ENCODE measurements at regions not wholly inside any gene's neighbourhood (a gene's known extent, or its start where the extent isn't known, plus 50 kb on each side); places are given as distances from the start of the nearest gene placed in this dataset.
"Not testable (repeated sequence)": the region's sequence is repeated elsewhere in the genome, so short reads cannot be mapped to it uniquely, and the experiment has no call there.

DNA sequence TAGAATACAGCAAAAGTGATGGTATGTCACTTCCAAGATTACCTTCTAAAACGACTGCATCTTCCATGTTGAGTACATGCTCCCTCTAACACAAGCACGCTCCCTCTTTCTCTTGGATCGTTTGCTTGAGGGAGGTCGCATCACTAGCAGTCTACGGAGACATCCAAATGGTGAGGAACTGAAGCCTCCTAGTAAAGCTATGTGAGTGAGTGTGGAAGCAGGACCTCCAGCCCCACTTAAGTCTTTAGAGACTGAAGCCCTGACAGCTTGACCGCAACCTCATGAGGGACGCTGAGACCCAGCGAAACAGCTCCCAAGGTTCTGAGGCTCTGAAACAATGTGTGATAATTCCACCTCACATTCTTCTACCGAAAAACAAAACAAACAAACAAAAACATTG, 486.7 kb upstream of the GCFC2 start:
- Histone ChIP-seq H3K36me3 (no peaks in the 10 kb centered on the region), H3K9me3 (replicated peaks in 1 of 11) (no peaks in the 10 kb centered on the region)

DNA sequence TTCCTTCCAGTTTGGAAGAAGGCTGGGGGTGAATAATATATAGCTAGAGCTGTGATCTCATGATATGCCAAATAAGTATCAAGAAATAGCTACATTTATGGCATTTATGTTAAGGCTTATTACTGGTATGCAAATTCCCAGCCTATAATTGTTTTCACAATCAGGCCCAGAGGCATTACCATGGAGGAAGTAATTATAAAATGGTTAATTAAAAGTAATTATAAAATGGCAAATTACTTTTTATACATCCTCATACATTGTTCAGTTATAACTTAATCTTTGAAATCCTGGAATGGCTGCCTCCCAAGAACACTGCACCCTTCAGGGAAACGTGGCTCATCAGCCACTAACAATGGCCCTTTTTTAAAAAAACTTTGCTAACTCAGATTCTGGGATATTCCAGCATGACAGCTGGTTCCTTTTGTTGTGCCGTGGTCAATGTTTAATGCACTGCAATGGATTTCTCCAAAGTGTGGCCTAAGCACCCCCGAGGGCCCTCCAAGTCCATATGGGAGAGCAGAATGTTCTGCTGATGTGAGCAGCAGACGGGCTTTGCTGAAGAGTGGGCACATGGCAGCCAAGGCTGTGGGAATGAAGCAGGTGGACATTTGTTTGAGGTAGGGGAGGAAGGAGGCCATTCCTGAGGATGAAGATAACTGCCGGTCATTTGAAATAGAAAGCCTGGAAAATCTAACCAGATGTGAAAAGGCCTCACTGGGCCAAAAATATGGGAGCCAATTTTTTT, 483.5 kb upstream of the GCFC2 start:
- no peaks in the 10 kb centered on the region for H3K9me3 ChIP-seq (replicated peaks in 1 of 11)
- TF ChIP-seq Cebpa-rat (IDR thresholded peaks at IDR 0.05), result no peak
- no peaks in the 10 kb centered on the region; a peak in 1 of 20 replicates for H3K4me1 ChIP-seq
- no peak overlapping the region for H3K4me3 ChIP-seq
- H3K27me3 ChIP-seq, result no peaks in the 10 kb centered on the region
- H3K36me3 ChIP-seq, result no peaks in the 10 kb centered on the region
- no peaks in the 10 kb centered on the region for H4K20me1 ChIP-seq
- H3K4me2 ChIP-seq, result no peak overlapping the region
- H3K27ac ChIP-seq, result no peak overlapping the region
- no peak overlapping the region for H3K9ac ChIP-seq

More for the DNA sequence above, 486.7 kb upstream of the GCFC2 start:
- no peak overlapping the region for H3K4me3 ChIP-seq
- H3K4me1 ChIP-seq, result no peaks in the 10 kb centered on the region; a peak in 1 of 20 replicates
- no peak for TF ChIP-seq Cebpa-rat (IDR thresholded peaks at IDR 0.05)
- no peaks in the 10 kb centered on the region for H3K27me3 ChIP-seq
- no peaks in the 10 kb centered on the region for H4K20me1 ChIP-seq
- H3K9ac ChIP-seq, result no peak overlapping the region
- no peak overlapping the region for H3K4me2 ChIP-seq
- H3K27ac ChIP-seq, result no peak overlapping the region

DNA sequence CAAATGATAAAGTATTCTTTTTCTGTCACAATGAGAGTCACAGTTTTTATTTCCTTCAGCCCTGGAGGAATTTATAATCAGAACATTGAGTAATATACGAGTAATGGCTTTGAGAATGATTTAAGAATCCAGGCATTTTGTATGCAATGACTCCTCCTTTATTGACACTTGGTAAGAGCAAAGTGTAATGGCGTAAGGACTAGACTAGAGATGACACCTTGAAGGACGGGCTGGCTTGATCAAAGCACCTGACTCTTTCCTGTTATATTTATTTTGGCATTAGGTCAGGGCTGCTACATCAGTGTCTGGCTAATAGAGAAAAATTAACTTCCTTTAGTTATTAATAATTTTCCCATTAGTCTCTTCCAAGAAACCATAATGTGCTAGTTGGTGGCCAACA, 482.4 kb upstream of the GCFC2 start:
- Histone ChIP-seq H3K9ac (no peak overlapping the region), H3K27me3 (no peaks in the 10 kb centered on the region), H3K36me3 (no peaks in the 10 kb centered on the region), H4K20me1 (no peaks in the 10 kb centered on the region), H3K4me2 (no peak overlapping the region), H3K27ac (no peak overlapping the region), H3K4me3 (no peak overlapping the region), H3K4me1 (no peaks in the 10 kb centered on the region; a peak in 1 of 20 replicates), H3K9me3 (replicated peaks in 1 of 11) (no peaks in the 10 kb centered on the region)
- TF ChIP-seq Cebpa-rat (IDR thresholded peaks at IDR 0.05), result no peak

DNA sequence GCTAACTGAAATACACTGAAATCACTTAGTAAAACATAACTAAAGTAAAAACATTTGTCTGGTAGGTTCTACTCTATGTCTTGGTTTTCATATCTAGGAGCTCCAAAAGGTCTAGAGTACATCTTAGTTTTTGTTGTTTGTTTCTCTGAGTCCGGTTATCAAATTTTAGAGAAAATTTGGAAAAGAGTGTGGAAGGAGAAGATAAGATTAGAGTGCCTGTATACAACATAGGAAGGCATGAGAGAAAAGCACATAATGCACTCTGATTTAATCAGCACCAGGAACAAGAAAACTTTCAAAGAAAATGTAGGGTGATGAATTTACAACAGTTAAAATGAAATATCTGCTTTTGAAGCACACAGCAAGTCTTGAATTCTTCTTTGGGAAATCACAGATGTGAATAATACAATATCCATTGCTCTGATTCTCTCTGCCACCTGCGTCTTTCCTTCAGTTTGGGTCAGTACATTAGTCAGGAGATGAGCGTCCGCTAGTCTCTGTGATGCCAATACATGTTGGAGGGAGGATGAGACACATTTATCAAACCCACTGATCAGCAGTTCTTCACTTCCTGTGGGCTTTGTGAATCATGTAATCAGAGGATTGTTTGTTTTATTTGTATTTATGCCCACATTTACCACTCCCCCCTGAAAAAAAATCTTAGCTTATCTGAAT, 477.8 kb upstream of the GCFC2 start:
- no peaks in the 10 kb centered on the region for H3K27me3 ChIP-seq
- H3K36me3 ChIP-seq, result no peaks in the 10 kb centered on the region
- no peak overlapping the region for H3K4me2 ChIP-seq
- H3K9me3 ChIP-seq (replicated peaks in 1 of 11), result no peaks in the 10 kb centered on the region
- H3K27ac ChIP-seq, result no peak overlapping the region
- H3K4me1 ChIP-seq, result no peaks in the 10 kb centered on the region
- TF ChIP-seq Cebpa-rat (IDR thresholded peaks at IDR 0.05), result no peak
- H3K4me3 ChIP-seq, result no peak overlapping the region
- H4K20me1 ChIP-seq, result no peaks in the 10 kb centered on the region
- no peak overlapping the region for H3K9ac ChIP-seq

DNA sequence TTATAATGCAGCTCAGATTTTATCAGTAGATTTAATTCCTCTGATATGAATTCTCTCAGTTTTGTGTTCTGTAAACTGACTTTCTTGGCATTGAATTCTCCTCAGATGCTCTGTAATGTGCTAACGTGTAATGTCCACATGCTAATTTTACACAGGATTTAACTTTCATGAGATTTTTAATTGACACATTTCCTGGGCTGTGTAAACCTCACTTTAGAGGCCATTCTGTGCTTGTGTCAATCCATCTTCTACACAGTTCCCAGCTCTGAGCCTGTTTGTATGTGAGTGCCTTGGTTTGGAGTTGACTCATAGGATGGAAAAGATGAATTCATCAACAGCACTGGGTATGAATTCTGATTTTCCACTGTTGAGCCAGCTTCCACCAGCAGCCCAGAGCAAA, 476.7 kb upstream of the GCFC2 start:
- H3K9ac ChIP-seq, result no peak overlapping the region
- no peak overlapping the region for H3K4me3 ChIP-seq
- TF ChIP-seq Cebpa-rat (IDR thresholded peaks at IDR 0.05), result no peak
- no peaks in the 10 kb centered on the region for H3K27me3 ChIP-seq
- no peaks in the 10 kb centered on the region for H4K20me1 ChIP-seq
- no peak overlapping the region for H3K27ac ChIP-seq
- H3K4me2 ChIP-seq, result no peak overlapping the region
- H3K36me3 ChIP-seq, result no peaks in the 10 kb centered on the region
- H3K9me3 ChIP-seq (replicated peaks in 1 of 11), result no peaks in the 10 kb centered on the region
- no peaks in the 10 kb centered on the region for H3K4me1 ChIP-seq

DNA sequence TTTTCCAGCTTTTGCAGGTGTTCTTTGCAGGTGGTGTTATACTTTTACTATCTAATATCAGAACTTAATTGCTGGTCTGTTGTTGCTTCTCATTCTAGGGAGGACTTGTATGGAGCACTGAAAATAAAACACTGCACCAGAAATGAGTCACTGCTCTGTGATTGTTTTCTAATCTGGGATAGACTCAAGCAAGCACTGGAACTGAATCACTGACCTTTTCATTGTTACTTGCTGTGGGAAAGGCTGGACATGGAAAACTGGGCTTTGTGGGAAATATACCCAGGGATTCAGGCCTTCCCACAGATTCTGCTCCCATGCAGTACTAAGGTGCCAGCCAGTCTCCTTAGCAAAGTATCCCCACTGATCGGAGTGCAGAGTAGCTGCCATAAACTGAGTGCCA, 470.0 kb upstream of the GCFC2 start:
- TF ChIP-seq Cebpa-rat (IDR thresholded peaks at IDR 0.05), result no peak
- no peaks in the 10 kb centered on the region for H3K4me1 ChIP-seq
- no peak overlapping the region for H3K4me3 ChIP-seq
- H4K20me1 ChIP-seq, result no peaks in the 10 kb centered on the region
- H3K9me3 ChIP-seq (replicated peaks in 1 of 11), result peaks cover 16 to 47% (median 34%) of the 10 kb centered on the region in 11 experiments; a peak in 20 of 22 replicates
- no peaks in the 10 kb centered on the region for H3K36me3 ChIP-seq
- no peaks in the 10 kb centered on the region for H3K27me3 ChIP-seq
- H3K9ac ChIP-seq, result no peak overlapping the region
- H3K27ac ChIP-seq, result no peak overlapping the region
- H3K4me2 ChIP-seq, result no peak overlapping the region

DNA sequence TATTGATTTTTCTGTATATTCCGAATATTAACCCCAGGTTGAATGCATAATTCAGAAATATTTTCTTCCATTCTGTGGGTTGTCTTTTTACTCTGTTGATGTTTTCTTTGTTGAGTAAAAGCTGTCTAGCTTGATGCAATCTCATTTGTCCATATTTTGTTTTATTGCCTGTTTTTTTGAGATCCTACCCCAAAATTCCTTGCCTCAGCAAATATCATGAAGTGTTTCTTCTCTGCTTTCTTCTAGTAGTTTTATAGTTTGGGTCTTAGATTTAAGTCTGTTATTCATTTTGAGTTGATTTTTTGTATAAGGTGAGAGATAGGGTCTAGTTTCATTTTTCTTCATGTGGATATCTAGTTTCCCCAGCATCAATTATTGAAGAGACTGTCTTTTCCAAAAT, 467.9 kb upstream of the GCFC2 start:
- no peaks in the 10 kb centered on the region for H3K4me1 ChIP-seq
- no peak for TF ChIP-seq Cebpa-rat (IDR thresholded peaks at IDR 0.05)
- H3K4me3 ChIP-seq, result no peak overlapping the region
- no peaks in the 10 kb centered on the region for H4K20me1 ChIP-seq
- no peaks in the 10 kb centered on the region for H3K27me3 ChIP-seq
- no peak overlapping the region for H3K4me2 ChIP-seq
- no peak overlapping the region for H3K27ac ChIP-seq
- H3K9ac ChIP-seq, result no peak overlapping the region
- no peaks in the 10 kb centered on the region for H3K36me3 ChIP-seq
- peaks cover 16 to 61% (median 37%) of the 10 kb centered on the region in 11 experiments; a peak in 20 of 22 replicates for H3K9me3 ChIP-seq (replicated peaks in 1 of 11)

DNA sequence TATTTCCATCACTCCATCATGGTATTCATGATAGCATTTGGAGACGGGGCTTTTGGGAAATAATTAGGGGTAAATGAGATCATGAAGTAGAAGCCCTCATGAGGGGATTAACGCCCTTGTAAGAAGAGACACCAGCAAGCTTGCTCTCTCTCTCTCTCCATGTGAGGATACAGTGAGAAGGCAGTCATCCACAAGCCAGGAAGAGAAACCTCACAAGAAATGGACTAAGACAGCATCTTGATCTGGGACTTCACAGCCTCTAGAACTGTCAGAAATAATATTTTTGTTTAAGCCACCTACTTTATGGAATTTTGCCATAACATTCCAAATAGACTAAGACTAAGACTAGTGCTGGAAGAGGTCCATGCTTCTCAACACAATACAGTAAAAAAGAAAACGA, 464.6 kb upstream of the GCFC2 start:
- H3K4me3 ChIP-seq, result no peak overlapping the region
- H3K27me3 ChIP-seq, result no peaks in the 10 kb centered on the region
- no peak overlapping the region for H3K9ac ChIP-seq
- H4K20me1 ChIP-seq, result no peaks in the 10 kb centered on the region
- H3K4me2 ChIP-seq, result no peak overlapping the region
- no peaks in the 10 kb centered on the region for H3K36me3 ChIP-seq
- no peak overlapping the region for H3K27ac ChIP-seq
- no peak for TF ChIP-seq Cebpa-rat (IDR thresholded peaks at IDR 0.05)
- no peaks in the 10 kb centered on the region for H3K4me1 ChIP-seq
- H3K9me3 ChIP-seq (replicated peaks in 1 of 11), result peaks cover 16 to 60% (median 39%) of the 10 kb centered on the region in 11 experiments; a peak in 20 of 22 replicates

DNA sequence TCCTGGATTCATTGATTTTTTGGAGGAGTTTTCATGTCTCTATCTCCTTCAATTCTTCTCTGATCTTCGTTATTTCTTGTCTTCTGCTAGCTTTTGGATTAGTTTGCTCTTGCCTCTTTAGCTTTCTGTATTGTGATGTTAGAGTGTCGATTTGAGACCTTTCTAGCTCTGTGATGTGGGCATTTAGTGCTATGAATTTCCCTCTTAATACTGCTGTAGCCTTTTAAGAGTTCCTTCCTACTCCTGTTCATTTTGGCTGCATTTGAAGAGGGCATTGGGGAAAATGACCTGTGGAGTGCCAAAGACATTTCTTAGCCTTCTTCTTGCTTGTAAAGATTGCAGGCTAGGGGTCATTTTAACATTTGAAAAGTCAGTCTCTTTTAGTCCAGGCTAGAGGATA, 463.8 kb upstream of the GCFC2 start:
- Histone ChIP-seq H3K27ac (no peak overlapping the region), H3K9me3 (replicated peaks in 1 of 11) (peaks cover 16 to 52% (median 34%) of the 10 kb centered on the region in 11 experiments; a peak in 20 of 22 replicates), H3K4me3 (no peak overlapping the region), H4K20me1 (no peaks in the 10 kb centered on the region), H3K9ac (no peak overlapping the region), H3K27me3 (no peaks in the 10 kb centered on the region), H3K4me2 (no peak overlapping the region), H3K4me1 (no peaks in the 10 kb centered on the region), H3K36me3 (no peaks in the 10 kb centered on the region)
- TF ChIP-seq Cebpa-rat (IDR thresholded peaks at IDR 0.05), result no peak

DNA sequence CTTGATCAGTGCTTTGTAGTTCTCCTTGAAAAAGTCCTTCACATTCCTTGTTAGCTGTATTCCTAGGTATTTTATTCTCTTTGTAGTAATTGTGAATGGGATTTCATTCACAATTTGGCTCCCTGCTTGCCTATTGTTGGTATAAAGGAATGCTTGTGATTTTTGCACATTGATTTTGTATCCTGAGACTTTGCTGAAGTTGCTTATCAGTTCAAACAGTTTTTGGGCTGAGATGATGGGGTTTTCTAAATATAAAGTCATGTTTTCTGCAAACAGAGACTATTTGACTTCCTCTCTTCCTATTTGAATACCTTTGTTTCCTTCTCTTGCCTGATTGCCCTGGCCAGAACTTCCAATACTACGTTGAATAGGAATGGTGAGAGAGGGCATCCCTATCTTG, 462.5 kb upstream of the GCFC2 start:
- not testable (repeated sequence) for H3K27me3 ChIP-seq, H3K27ac ChIP-seq, H4K20me1 ChIP-seq, H3K4me3 ChIP-seq, H3K36me3 ChIP-seq, H3K4me1 ChIP-seq, H3K4me2 ChIP-seq, H3K9ac ChIP-seq
- H3K9me3 ChIP-seq (replicated peaks in 1 of 11), result peaks cover 10 to 39% (median 23%) of the 10 kb centered on the region in 11 experiments; a peak in 20 of 22 replicates

DNA sequence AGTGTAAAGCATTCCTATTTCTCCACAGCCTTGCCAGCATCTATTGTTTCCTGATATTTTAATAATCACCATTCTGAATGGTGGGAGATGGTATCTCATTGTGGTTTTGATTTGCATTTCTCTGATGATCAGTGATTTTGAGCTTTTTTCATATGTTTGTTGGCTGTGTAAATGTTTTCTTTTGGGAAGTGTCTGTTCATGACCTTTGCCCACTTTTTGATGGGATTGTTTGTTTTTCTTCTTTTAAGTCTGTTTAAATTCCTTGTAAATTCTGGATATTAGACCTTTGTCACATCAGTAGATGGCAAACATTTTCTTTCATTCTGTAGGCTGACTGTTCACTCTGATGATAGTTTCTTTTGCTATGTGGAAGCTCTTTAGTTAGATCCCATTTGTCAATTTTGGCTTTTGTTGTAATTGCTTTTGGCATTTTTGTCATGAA, 461.5 kb upstream of the GCFC2 start:
- not testable (repeated sequence) for H3K4me2 ChIP-seq, H3K4me1 ChIP-seq, H3K4me3 ChIP-seq, H3K27ac ChIP-seq, H3K27me3 ChIP-seq, H3K9ac ChIP-seq, H4K20me1 ChIP-seq, H3K36me3 ChIP-seq
- peaks cover 5 to 29% (median 17%) of the 10 kb centered on the region in 11 experiments; a peak in 19 of 22 replicates for H3K9me3 ChIP-seq (replicated peaks in 1 of 11)
